Right atrium auricular region (tissue), 2 donors: ENCODE measurements at regions not wholly inside any gene's neighbourhood (a gene's known extent, or its start where the extent isn't known, plus 50 kb on each side); places are given as distances from the start of the nearest gene placed in this dataset.
A peak's percentile ranks its signal among the peaks of the same experiment; 100 is the strongest.

Experiments
- DNase-seq: peaks from one replicate; pipeline ENCODE4 v3.0.0-alpha.2; 2019; ENCODE audit warnings: low spot score
- H3K27ac ChIP-seq, 2 donors: fragments of 200-600 bp; sonication (generic); 1 replicate in 1 of 2; 2 replicates in 1 of 2; pipeline ENCODE4 v1.5.1; 2016 to 2019
- H3K27me3 ChIP-seq, 2 donors: fragments of 200-600 bp; sonication (generic); one replicate each; pipeline versions ENCODE4 v1.5.1 to v1.6.0; 2017 to 2019
- H3K36me3 ChIP-seq: fragments of 200-600 bp; sonication (generic); one replicate; pipeline ENCODE4 v1.5.1; 2016
- H3K4me1 ChIP-seq, 2 donors: fragments of 200-600 bp; sonication (generic); one replicate each; pipeline versions ENCODE4 v1.5.1 to v1.6.0; 2017 to 2019
- H3K4me3 ChIP-seq, 2 donors: fragments of 200-600 bp; sonication (generic); 1 replicate in 1 of 2; 2 replicates in 1 of 2; pipeline ENCODE4 v1.5.1; 2017 to 2019; ENCODE audit warnings: mild to moderate bottlenecking in 1 of 2, moderate library complexity in 1 of 2
- H3K9me3 ChIP-seq, 2 donors: fragments of 200-600 bp; sonication (generic); one replicate each; pipeline ENCODE4 v1.5.1; 2019
- TF ChIP-seq, protein P1 (sequence below), 2 donors: fragments of 200-600 bp; sonication (generic); IDR thresholded peaks; one replicate each; pipeline ENCODE4 v1.5.1; 2019; ENCODE audit warnings: antibody characterized with exemption in 2 of 2

DNA sequence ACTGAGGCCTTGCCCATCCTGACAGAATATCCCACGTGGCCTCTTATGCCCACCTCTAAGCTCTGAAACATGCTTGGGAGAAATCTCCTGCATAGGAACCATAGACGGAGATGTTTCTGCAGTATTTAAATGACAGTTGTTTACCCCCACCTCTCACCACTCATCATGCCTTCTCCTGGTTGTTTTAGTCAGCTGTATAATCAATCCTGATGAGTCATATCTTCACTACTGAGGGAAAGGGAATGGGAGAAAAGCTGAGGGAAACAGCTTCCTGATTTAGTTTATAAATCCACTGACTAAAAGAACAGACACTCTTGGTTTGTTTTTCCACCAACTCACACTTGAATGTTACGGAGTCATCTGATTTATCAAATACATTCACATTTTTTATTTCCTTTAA, 113.2 kb upstream of the TENT5A start:
- H3K4me1 ChIP-seq, result no peaks in the 10 kb centered on the region
- DNase-seq, result no peak
- H3K4me3 ChIP-seq, result no peak overlapping the region
- no peaks in the 10 kb centered on the region for H3K9me3 ChIP-seq
- H3K27ac ChIP-seq, result no peak overlapping the region
- TF ChIP-seq, protein P1, sequence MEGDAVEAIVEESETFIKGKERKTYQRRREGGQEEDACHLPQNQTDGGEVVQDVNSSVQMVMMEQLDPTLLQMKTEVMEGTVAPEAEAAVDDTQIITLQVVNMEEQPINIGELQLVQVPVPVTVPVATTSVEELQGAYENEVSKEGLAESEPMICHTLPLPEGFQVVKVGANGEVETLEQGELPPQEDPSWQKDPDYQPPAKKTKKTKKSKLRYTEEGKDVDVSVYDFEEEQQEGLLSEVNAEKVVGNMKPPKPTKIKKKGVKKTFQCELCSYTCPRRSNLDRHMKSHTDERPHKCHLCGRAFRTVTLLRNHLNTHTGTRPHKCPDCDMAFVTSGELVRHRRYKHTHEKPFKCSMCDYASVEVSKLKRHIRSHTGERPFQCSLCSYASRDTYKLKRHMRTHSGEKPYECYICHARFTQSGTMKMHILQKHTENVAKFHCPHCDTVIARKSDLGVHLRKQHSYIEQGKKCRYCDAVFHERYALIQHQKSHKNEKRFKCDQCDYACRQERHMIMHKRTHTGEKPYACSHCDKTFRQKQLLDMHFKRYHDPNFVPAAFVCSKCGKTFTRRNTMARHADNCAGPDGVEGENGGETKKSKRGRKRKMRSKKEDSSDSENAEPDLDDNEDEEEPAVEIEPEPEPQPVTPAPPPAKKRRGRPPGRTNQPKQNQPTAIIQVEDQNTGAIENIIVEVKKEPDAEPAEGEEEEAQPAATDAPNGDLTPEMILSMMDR (IDR thresholded peaks at IDR 0.05), result no peak
- no peaks in the 10 kb centered on the region for H3K36me3 ChIP-seq
- H3K27me3 ChIP-seq, result no peaks in the 10 kb centered on the region

DNA sequence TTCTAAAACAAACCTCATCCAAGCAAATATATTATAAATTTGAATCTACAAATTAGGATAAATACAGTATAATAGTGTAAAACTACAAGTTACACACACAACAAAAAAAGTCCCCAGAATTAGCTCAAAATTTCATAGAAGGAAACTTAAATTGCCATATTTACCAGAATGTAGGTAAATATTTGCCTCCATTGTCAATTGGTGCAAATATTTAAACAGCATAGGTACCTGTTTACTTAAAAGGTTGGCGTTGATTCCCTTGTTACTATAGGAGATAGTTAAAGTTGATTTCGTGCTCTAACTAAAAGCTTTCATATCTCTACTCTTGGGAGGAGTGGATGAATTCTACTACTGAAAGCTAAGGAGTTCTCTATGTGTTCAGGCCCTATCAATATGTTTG, 111.6 kb upstream of the TENT5A start:
- TF ChIP-seq, protein P1 (IDR thresholded peaks at IDR 0.05), result no peak
- no peaks in the 10 kb centered on the region for H3K9me3 ChIP-seq
- H3K36me3 ChIP-seq, result no peaks in the 10 kb centered on the region
- H3K27me3 ChIP-seq, result no peaks in the 10 kb centered on the region
- no peak overlapping the region for H3K27ac ChIP-seq
- H3K4me3 ChIP-seq, result no peak overlapping the region
- H3K4me1 ChIP-seq, result peaks cover 0 to 14% of the 10 kb centered on the region in 2 donors
- DNase-seq, result no peak

DNA sequence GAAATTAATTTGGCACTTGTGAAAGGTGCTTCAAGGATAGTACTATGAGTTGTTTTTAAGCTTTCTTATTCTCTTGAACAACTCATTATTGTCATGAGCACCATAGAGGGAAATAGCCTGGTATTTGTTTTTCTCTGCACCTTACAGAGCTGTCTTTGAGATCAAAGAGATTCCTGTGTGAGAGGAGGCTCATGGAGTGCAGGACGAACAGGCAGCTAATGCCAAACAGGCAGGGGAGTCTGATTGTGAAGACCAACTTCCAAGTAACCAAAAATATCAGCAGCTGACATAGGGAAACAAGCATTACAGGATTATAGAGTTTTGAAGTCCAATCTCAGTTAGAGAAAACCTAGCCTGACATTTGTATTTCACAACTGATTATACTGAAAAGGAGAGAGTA, 110.6 kb upstream of the TENT5A start:
- H3K9me3 ChIP-seq, result no peaks in the 10 kb centered on the region
- H3K36me3 ChIP-seq, result no peaks in the 10 kb centered on the region
- H3K4me1 ChIP-seq, result peaks cover 0 to 24% of the 10 kb centered on the region in 2 donors
- TF ChIP-seq, protein P1 (IDR thresholded peaks at IDR 0.05), result no peak
- peak overlapping the region in 1 of 2 donors; percentile 26 for H3K27ac ChIP-seq
- DNase-seq, result no peak
- H3K4me3 ChIP-seq, result no peak overlapping the region
- H3K27me3 ChIP-seq, result no peaks in the 10 kb centered on the region

DNA sequence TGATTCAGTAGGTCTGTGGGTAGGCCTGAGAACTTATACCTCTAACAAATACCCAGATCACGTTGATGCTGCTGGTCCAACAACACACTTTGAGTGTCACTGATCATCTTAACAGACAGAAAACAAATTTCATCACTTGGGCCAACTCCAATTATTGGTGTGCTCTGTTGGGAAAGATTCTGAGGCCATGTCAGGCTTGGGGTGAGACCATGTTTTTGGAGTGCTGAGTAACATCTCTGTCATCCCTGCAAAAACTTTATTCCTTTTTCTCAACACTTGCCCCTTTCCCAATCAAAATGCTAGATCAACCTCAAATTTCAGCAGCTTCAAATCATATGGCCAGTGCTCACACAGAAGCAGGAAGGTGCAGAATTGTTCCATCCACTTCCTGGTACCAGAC, 108.8 kb upstream of the TENT5A start:
- Histone ChIP-seq H3K9me3 (no peaks in the 10 kb centered on the region), H3K27me3 (no peaks in the 10 kb centered on the region), H3K4me3 (no peak overlapping the region), H3K4me1 (peaks cover 0 to 30% of the 10 kb centered on the region in 2 donors), H3K27ac (peak overlapping the region in 1 of 2 donors; percentile 60), H3K36me3 (no peaks in the 10 kb centered on the region)
- TF ChIP-seq, protein P1 (IDR thresholded peaks at IDR 0.05), result no peak
- no peak for DNase-seq

DNA sequence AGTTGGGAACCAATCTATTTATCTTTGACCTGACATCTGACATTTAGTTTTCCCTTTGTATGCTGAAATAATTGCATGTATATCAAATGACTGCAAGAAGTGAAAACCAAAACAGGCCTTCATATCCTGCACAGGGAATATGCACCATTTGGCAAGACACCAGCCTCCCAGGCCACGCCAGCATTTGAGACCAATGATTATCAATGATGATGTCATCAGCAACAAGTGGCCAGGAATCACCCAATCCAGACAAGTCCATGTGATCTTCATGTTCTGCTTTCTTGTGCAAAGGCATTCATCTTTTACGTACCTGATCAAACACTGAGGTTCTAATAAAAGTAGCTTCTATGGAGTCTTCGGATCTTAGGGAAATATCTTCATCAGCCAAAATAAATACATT, 107.4 kb upstream of the TENT5A start:
- no peaks in the 10 kb centered on the region for H3K9me3 ChIP-seq
- no peak for DNase-seq
- no peaks in the 10 kb centered on the region for H3K36me3 ChIP-seq
- peak overlapping the region in 1 of 2 donors; percentile 63 for H3K27ac ChIP-seq
- peaks cover 0 to 30% of the 10 kb centered on the region in 2 donors for H3K4me1 ChIP-seq
- TF ChIP-seq, protein P1 (IDR thresholded peaks at IDR 0.05), result no peak
- no peak overlapping the region for H3K4me3 ChIP-seq
- H3K27me3 ChIP-seq, result no peaks in the 10 kb centered on the region

DNA sequence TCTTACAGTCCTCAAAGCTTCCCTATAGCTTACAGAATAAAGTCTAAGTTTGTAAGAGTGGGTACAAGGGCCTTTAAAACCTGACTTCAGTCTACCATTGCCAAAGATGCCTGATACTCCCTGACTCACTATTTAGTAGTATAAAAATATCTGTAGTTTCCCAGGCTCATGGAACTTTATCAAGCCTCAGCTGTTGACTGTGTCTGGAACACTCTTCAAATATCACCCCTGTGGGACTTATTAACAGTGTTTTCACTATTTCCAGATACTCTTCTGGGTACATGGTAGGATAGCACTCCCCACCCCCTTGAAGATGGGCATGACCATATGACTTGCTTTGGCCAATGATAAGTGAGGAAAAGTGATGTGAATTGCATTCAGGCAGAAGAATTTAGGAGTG, 105.3 kb upstream of the TENT5A start:
- peaks cover 0 to 30% of the 10 kb centered on the region in 2 donors for H3K4me1 ChIP-seq
- H3K9me3 ChIP-seq, result no peaks in the 10 kb centered on the region
- no peak for DNase-seq
- H3K4me3 ChIP-seq, result no peak overlapping the region
- peak overlapping the region; percentile 46 to 63 for H3K27ac ChIP-seq
- H3K27me3 ChIP-seq, result no peaks in the 10 kb centered on the region
- no peaks in the 10 kb centered on the region for H3K36me3 ChIP-seq
- TF ChIP-seq, protein P1 (IDR thresholded peaks at IDR 0.05), result no peak
